ENCODE measurements at regions not wholly inside any gene's neighbourhood (a gene's known extent, or its start where the extent isn't known, plus 50 kb on each side); places are given as distances from the start of the nearest gene placed in this dataset.

GRCh38 chr10:2981361-2981801 lies 86.0 kb upstream of the PFKP start:
- TF ChIP-seq CTCF (IDR thresholded peaks at IDR 0.05; ENCODE audit: poor library complexity) (no peak), EZH2phosphoT487 (IDR thresholded peaks at IDR 0.05; ENCODE audit: low read depth, severe bottlenecking, unreplicated experiment) (no peak), EZH2 (IDR thresholded peaks at IDR 0.05; ENCODE audit: borderline replicate concordance) (no peak)
